ENCODE measurements at regions not wholly inside any gene's neighbourhood (a gene's known extent, or its start where the extent isn't known, plus 50 kb on each side); places are given as distances from the start of the nearest gene placed in this dataset.
"Not testable (repeated sequence)": the region's sequence is repeated elsewhere in the genome, so short reads cannot be mapped to it uniquely, and the experiment has no call there.

DNA sequence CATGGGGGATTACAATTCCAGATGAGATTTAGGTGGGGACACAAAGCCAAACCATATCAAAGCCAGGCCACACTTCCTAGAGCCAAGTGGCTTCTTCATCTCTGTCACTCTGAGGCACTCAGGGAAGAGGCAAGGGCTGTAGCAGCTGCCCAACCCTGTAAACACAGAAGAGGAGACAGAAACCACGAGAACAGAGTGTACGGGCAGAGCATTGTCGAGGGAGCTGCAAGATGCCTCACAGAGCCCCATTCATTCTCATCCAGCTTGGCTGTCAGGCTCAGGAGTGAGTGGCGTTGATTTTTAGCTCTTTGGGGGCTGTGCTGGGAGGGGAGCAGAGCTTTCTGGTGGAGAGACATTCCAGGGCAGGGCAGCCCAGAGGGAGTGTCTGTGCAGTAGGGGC, 117.2 kb upstream of the SALL1 start:
- Mint-ChIP-seq H3K9me3 (ENCODE audit: unreplicated experiment) (peaks cover 3% of the 10 kb centered on the region), H3K4me3 (ENCODE audit: unreplicated experiment) (no peak overlapping the region), H3K27ac (ENCODE audit: unreplicated experiment) (no peak overlapping the region), H3K36me3 (ENCODE audit: unreplicated experiment) (peaks cover 7% of the 10 kb centered on the region), H3K4me1 (ENCODE audit: low read depth, unreplicated experiment) (no peaks in the 10 kb centered on the region), H3K27me3 (ENCODE audit: unreplicated experiment) (no peaks in the 10 kb centered on the region)
- no peak for DNase-seq
- TF ChIP-seq, protein P1, sequence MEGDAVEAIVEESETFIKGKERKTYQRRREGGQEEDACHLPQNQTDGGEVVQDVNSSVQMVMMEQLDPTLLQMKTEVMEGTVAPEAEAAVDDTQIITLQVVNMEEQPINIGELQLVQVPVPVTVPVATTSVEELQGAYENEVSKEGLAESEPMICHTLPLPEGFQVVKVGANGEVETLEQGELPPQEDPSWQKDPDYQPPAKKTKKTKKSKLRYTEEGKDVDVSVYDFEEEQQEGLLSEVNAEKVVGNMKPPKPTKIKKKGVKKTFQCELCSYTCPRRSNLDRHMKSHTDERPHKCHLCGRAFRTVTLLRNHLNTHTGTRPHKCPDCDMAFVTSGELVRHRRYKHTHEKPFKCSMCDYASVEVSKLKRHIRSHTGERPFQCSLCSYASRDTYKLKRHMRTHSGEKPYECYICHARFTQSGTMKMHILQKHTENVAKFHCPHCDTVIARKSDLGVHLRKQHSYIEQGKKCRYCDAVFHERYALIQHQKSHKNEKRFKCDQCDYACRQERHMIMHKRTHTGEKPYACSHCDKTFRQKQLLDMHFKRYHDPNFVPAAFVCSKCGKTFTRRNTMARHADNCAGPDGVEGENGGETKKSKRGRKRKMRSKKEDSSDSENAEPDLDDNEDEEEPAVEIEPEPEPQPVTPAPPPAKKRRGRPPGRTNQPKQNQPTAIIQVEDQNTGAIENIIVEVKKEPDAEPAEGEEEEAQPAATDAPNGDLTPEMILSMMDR (IDR thresholded peaks at IDR 0.05; ENCODE audit: partially characterized antibody, unreplicated experiment), result no peak

DNA sequence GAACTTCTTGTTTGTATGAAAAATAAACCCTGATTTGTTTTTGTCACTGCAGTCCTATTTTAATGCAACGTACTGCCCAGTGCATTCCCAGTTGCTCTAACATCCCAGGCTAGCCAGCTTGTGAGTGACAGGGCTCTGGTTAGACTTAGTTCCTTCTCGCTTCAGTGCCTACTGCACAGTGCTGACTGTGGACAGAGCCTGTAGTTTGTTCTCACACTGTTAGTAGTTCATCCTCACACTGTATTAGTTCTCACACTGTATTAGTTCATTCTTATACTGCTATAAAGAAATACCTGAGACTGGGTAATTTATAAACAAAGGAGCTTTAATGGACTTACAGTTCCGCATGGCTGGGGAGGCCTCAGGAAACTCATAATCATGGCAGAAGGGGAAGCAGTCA, 116.6 kb upstream of the SALL1 start:
- Mint-ChIP-seq H3K27me3 (ENCODE audit: unreplicated experiment) (no peaks in the 10 kb centered on the region), H3K36me3 (ENCODE audit: unreplicated experiment) (peaks cover 7% of the 10 kb centered on the region), H3K4me1 (ENCODE audit: low read depth, unreplicated experiment) (no peaks in the 10 kb centered on the region), H3K4me3 (ENCODE audit: unreplicated experiment) (no peak overlapping the region), H3K9me3 (ENCODE audit: unreplicated experiment) (peaks cover 3% of the 10 kb centered on the region), H3K27ac (ENCODE audit: unreplicated experiment) (no peak overlapping the region)
- DNase-seq, result no peak
- TF ChIP-seq, protein P1 (IDR thresholded peaks at IDR 0.05; ENCODE audit: partially characterized antibody, unreplicated experiment), result no peak

DNA sequence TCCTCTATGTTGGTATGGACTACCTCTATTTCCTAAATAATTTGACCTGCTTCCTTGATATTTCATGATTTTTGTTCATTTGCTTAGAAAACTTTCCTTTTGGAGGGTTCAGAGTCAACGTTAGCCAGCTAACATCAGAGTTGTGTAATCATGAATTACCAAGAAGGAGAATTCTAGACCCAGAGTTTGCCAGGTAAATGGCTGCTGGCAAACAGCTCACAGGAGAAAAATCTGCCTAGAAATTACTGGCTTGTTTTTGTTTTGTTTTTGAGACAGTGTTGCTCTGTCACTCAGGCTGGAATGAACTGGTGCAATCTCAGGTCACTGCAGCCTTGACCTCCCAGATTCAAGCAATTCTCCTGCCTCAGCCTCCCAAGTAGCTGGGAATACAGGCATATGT, 111.4 kb upstream of the SALL1 start:
- TF ChIP-seq, protein P1 (IDR thresholded peaks at IDR 0.05; ENCODE audit: partially characterized antibody, unreplicated experiment), result no peak
- peaks cover 5% of the 10 kb centered on the region for H3K9me3 Mint-ChIP-seq (ENCODE audit: unreplicated experiment)
- H3K36me3 Mint-ChIP-seq (ENCODE audit: unreplicated experiment), result peaks cover 12% of the 10 kb centered on the region
- H3K4me1 Mint-ChIP-seq (ENCODE audit: low read depth, unreplicated experiment), result no peaks in the 10 kb centered on the region
- H3K27me3 Mint-ChIP-seq (ENCODE audit: unreplicated experiment), result no peaks in the 10 kb centered on the region
- H3K4me3 Mint-ChIP-seq (ENCODE audit: unreplicated experiment), result no peak overlapping the region
- DNase-seq, result no peak
- no peak overlapping the region for H3K27ac Mint-ChIP-seq (ENCODE audit: unreplicated experiment)

DNA sequence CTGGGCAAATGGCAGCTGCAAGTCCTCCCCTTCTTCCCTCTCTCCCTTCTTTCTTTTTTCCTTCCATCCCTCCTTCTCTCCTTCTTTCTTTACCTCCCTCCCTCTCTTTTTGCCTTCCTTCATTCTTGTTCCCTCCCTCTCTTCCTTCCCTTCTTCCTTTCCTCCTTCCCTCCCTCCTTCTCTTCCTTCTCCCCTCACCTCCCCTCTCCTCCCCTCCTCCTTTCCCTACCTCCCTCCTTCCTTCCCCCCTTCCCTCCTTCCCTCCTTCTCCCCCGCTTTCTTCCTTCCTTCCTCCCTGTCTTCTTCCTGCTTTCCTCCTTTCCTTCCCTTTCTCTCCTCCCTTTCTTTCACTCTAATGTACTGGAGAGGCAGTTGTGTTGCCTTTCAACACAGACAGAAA, 110.8 kb upstream of the SALL1 start:
- Mint-ChIP-seq H3K27ac (ENCODE audit: unreplicated experiment) (no peak overlapping the region), H3K4me3 (ENCODE audit: unreplicated experiment) (no peak overlapping the region), H3K27me3 (ENCODE audit: unreplicated experiment) (no peaks in the 10 kb centered on the region), H3K36me3 (ENCODE audit: unreplicated experiment) (peaks cover 12% of the 10 kb centered on the region), H3K9me3 (ENCODE audit: unreplicated experiment) (peaks cover 5% of the 10 kb centered on the region), H3K4me1 (ENCODE audit: low read depth, unreplicated experiment) (no peaks in the 10 kb centered on the region)
- DNase-seq, result no peak
- TF ChIP-seq, protein P1 (IDR thresholded peaks at IDR 0.05; ENCODE audit: partially characterized antibody, unreplicated experiment), result no peak

DNA sequence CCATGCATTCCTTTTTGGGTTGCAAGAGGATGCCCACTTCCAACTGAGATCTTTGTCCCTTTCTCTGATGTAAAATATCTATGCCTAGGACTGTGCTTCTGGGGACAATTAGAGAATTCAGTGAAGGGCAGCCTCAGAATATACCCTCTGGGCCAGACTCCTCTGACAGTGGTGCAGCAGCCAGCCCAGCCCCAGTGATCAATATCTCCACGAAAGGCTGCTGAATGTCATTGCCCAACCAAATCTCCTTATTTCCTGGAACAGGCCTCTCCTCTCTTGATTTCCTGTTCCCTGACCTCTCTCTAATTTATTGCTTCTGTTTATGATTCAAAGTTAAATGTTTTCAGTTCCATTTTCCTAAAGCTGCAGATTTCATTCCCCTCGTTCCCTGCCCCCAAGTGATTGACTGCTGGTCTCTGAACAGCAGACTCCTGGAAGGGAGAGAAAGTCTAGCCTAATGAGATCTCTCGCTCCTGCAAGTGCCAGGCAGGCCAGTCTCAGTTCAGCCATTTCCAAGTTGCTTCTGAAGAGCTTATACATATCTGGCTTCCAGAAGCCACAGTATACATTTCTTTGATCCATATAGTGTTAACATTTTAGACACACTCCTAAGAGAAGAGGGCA, 104.4 kb upstream of the SALL1 start:
- Mint-ChIP-seq H3K4me3 (ENCODE audit: unreplicated experiment) (no peak overlapping the region), H3K9me3 (ENCODE audit: unreplicated experiment) (peaks cover 5% of the 10 kb centered on the region), H3K27me3 (ENCODE audit: unreplicated experiment) (no peaks in the 10 kb centered on the region), H3K4me1 (ENCODE audit: low read depth, unreplicated experiment) (no peaks in the 10 kb centered on the region), H3K36me3 (ENCODE audit: unreplicated experiment) (peaks cover 11% of the 10 kb centered on the region), H3K27ac (ENCODE audit: unreplicated experiment) (no peak overlapping the region)
- TF ChIP-seq, protein P1 (IDR thresholded peaks at IDR 0.05; ENCODE audit: partially characterized antibody, unreplicated experiment), result no peak
- no peak for DNase-seq

DNA sequence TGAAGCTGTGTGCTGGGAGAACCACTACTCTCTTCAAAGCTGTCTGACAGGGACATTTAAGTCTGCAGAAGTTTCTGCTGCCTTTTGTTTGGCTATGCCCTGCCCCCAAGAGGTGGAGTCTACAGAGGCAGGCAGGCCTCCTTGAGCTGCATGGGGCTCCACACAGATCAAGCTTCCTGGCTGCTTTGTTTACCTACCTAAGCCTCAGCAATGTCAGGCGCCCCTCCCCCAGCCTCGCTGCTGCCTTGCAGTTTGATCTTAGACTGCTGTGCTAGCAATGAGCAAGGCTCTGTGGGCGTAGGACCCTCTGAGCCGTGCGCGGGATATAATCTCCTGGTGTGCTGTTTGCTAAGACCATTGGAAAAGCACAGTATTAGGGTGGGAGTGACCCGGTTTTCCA, 103.3 kb upstream of the SALL1 start:
- not testable (repeated sequence) for DNase-seq; H3K4me3 Mint-ChIP-seq (ENCODE audit: unreplicated experiment); H3K4me1 Mint-ChIP-seq (ENCODE audit: low read depth, unreplicated experiment); H3K27me3 Mint-ChIP-seq (ENCODE audit: unreplicated experiment); H3K27ac Mint-ChIP-seq (ENCODE audit: unreplicated experiment); H3K9me3 Mint-ChIP-seq (ENCODE audit: unreplicated experiment)
- H3K36me3 Mint-ChIP-seq (ENCODE audit: unreplicated experiment), result peaks cover 11% of the 10 kb centered on the region

All from glutamatergic neuron (in vitro differentiated cells).